NCI-H510A treated with DMSO at 0.1 percent for 48 hours (cell line): ENCODE measurements at regions not wholly inside any gene's neighbourhood (a gene's known extent, or its start where the extent isn't known, plus 50 kb on each side); places are given as distances from the start of the nearest gene placed in this dataset.

Source experiments
- DNase-seq: peaks from one replicate; lab custom pipeline; 2025; lab: John Stamatoyannopoulos, UW

DNA sequence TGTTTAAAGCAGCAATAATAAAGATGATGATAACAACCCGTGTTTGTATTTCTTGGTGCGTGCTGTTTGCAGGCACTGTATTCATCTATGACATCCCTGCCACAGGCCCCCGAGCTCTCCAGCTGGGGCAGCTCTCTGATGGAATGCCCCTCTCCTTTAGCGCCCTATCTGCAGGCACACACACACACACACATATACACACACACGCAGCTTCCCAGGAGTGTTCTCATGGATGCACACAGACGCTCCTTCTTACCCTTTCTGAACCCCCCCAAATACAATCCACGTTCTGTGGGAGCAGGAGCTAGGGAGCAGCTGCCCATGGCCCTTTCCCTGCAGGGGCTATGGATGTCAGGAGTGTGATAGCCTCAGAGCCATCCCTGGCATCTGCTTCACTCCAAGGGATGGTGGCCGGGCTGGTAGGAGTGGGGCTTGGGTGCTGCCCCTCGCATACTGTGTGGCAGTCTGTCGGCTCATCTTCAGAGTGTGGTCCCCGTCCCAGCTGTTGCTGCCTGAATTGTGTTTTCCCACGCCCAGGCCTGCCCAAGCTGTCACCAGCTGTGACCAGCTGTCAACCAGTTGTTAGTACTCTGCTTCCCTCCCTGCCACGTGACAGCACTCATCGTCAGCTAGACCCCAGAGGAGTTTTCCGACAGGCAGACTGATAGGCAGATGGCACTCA is 50.8 kb upstream of the MYCN start:
- no peak for DNase-seq

DNA sequence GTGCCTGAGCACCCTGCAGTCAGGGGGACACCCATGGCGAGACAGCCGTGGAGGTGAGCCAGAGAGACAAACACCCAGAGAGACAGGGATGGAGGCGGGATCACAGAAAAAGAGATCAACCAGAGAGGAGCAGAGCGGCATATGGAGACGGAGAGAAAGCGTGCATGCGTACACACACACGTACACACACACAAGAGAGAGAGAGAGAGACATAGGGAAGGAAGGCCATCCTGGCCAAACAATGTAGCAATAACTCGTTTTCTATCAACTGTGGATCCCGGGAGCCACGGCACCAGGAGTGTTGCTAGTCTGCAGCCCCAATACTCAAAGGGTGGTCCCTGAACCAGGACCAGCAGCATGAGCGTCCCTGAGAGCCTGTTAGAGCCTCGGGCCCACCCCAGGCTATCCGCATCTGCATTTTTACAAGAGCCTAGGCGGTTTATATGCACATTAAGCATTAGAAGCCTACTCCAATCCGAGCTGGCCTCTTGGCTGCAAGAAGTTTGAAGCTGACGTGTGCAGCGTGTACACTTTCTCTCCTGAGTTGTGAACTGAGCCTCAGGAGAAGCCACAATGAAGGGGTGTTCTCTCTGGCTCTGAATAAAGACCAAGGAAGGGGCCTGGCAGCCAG is 50.1 kb upstream of the MYCN start:
- DNase-seq = no peak
